GM23338 (cell line): ENCODE measurements at regions not wholly inside any gene's neighbourhood (a gene's known extent, or its start where the extent isn't known, plus 50 kb on each side); places are given as distances from the start of the nearest gene placed in this dataset.

Source experiments
- ATAC-seq: fragments of 200-7000 bp; cut with Tn5 transposase; 3 replicates; pipeline ENCODE4 v1.9.1; 2020
- DNase-seq: peaks from one replicate; pipeline ENCODE4 v3.0.0-alpha.2; 2015; ENCODE audit warnings: low spot score
- H2AFZ ChIP-seq: fragments of 200-600 bp; sonication (generic); 2 replicates; pipeline ENCODE4 v1.8.0; 2016; ENCODE audit warnings: antibody characterized with exemption, mild to moderate bottlenecking, moderate library complexity
- H3F3A ChIP-seq: fragments of 200-600 bp; sonication (generic); replicated peaks from 2 replicates; pipeline ENCODE4 v1.8.0; 2017; ENCODE audit warnings: antibody characterized with exemption, mixed run types, low read depth
- H3K27ac ChIP-seq: fragments of 200-600 bp; sonication (generic); 2 replicates; pipeline ENCODE4 v1.6.1; 2016; ENCODE audit warnings: low read depth
- H3K27me3 ChIP-seq: fragments of 200-600 bp; sonication (generic); 2 replicates; pipeline ENCODE4 v1.8.0; 2016; ENCODE audit warnings: mild to moderate bottlenecking, mixed run types, moderate library complexity; ENCODE audit not compliant: insufficient read depth
- H3K36me3 ChIP-seq: fragments of 200-600 bp; sonication (generic); 2 replicates; pipeline ENCODE4 v1.8.0; 2016; ENCODE audit warnings: mild to moderate bottlenecking; ENCODE audit not compliant: insufficient read depth
- H3K4me1 ChIP-seq: fragments of 200-600 bp; sonication (generic); 2 replicates; pipeline ENCODE4 v1.8.0; 2016; ENCODE audit warnings: mild to moderate bottlenecking, moderate library complexity; ENCODE audit not compliant: insufficient read depth
- H3K4me2 ChIP-seq: fragments of 200-600 bp; sonication (generic); 2 replicates; pipeline ENCODE4 v1.7.1; 2017; ENCODE audit warnings: mixed run types
- H3K4me3 ChIP-seq: fragments of 200-600 bp; sonication (generic); 2 replicates; pipeline ENCODE4 v1.6.1; 2016; ENCODE audit warnings: mixed run types
- H3K79me2 ChIP-seq: fragments of 200-600 bp; sonication (generic); replicated peaks from 2 replicates; pipeline ENCODE4 v1.8.0; 2017; ENCODE audit warnings: mild to moderate bottlenecking; ENCODE audit not compliant: insufficient read depth
- H3K9me2 ChIP-seq: fragments of 200-600 bp; sonication (generic); 2 replicates; pipeline ENCODE4 v1.8.0; 2017; ENCODE audit not compliant: insufficient read depth
- H4K20me1 ChIP-seq: fragments of 200-600 bp; sonication (generic); replicated peaks from 2 replicates; pipeline ENCODE4 v1.8.0; 2017; ENCODE audit warnings: mild to moderate bottlenecking; ENCODE audit not compliant: insufficient read depth
- H3K27ac Mint-ChIP-seq: 2 replicates; pipeline ENCODE4 v1.8.0; 2020; ENCODE audit warnings: inconsistent platforms, mild to moderate bottlenecking, moderate library complexity, mixed read lengths
- H3K27me3 Mint-ChIP-seq: 3 replicates; pipeline ENCODE4 v1.8.0; 2022; ENCODE audit warnings: low read depth, mild to moderate bottlenecking, moderate library complexity, mixed read lengths, inconsistent platforms; ENCODE audit not compliant: insufficient read depth, poor library complexity
- H3K36me3 Mint-ChIP-seq: 3 replicates; pipeline ENCODE4 v1.8.0; 2021; ENCODE audit warnings: low read depth, mild to moderate bottlenecking, inconsistent platforms, moderate library complexity, mixed read lengths
- H3K4me1 Mint-ChIP-seq: 3 replicates; pipeline ENCODE4 v1.8.0; 2020; ENCODE audit warnings: mild to moderate bottlenecking, inconsistent platforms, mixed read lengths
- H3K4me3 Mint-ChIP-seq: 3 replicates; pipeline ENCODE4 v1.8.0; 2021; ENCODE audit warnings: moderate library complexity, mild to moderate bottlenecking, inconsistent platforms, mixed read lengths
- H3K9me3 Mint-ChIP-seq: 3 replicates; pipeline ENCODE4 v1.8.0; 2020; ENCODE audit warnings: moderate library complexity, mild to moderate bottlenecking, inconsistent platforms, mixed read lengths
- CREB1 ChIP-seq: fragments of 250-450 bp; sonication (Bioruptor Pico); IDR thresholded peaks from 2 replicates; pipeline ENCODE4 v1.5.0; 2020; ENCODE audit warnings: low read depth, mild to moderate bottlenecking, moderate library complexity
- EZH2phosphoT487 ChIP-seq: fragments of 200-600 bp; sonication (generic); IDR thresholded peaks from one replicate; pipeline ENCODE4 v1.8.1; 2018; ENCODE audit warnings: antibody characterized with exemption; ENCODE audit not compliant: unreplicated experiment
- JUNB ChIP-seq: IDR thresholded peaks from one replicate; pipeline ENCODE4 v1.6.1; 2016; ENCODE audit warnings: antibody characterized with exemption; ENCODE audit not compliant: unreplicated experiment
- NANOG ChIP-seq: IDR thresholded peaks from 2 replicates; pipeline ENCODE4 v1.6.1; 2016; ENCODE audit warnings: antibody characterized with exemption, borderline replicate concordance
- POLR2AphosphoS5 ChIP-seq: IDR thresholded peaks from 2 replicates; pipeline ENCODE4 v1.6.1; 2016; ENCODE audit warnings: antibody characterized with exemption, low read depth
- STAT1 ChIP-seq: IDR thresholded peaks from one replicate; pipeline ENCODE4 v1.6.1; 2016; ENCODE audit warnings: antibody characterized with exemption; ENCODE audit not compliant: unreplicated experiment
- ZNF114 ChIP-seq: fragments of 250-450 bp; sonication (Bioruptor Pico); IDR thresholded peaks from 2 replicates; pipeline ENCODE4 v1.5.0; 2020; ENCODE audit warnings: mild to moderate bottlenecking, moderate library complexity
- TF ChIP-seq, protein P1 (sequence below), 2 experiments: fragments of 200-600 bp in 1 of 2; sonication (generic) in 1 of 2; conservative IDR thresholded peaks; 2 replicates each; pipeline versions ENCODE4 v1.5.1 to v1.6.1; 2016 to 2017; ENCODE audit warnings: antibody characterized with exemption in 2 of 2, low read depth in 2 of 2, mild to moderate bottlenecking in 2 of 2, moderate library complexity in 1 of 2
- TF ChIP-seq, protein P2 (sequence below): fragments of 250-450 bp; sonication (Bioruptor Pico); IDR thresholded peaks from 2 replicates; pipeline ENCODE4 v1.5.0; 2020; ENCODE audit warnings: mild to moderate bottlenecking, moderate library complexity
- TF ChIP-seq, protein P3 (sequence below): IDR thresholded peaks from 2 replicates; pipeline ENCODE4 v1.6.1; 2016; ENCODE audit warnings: antibody characterized with exemption

DNA sequence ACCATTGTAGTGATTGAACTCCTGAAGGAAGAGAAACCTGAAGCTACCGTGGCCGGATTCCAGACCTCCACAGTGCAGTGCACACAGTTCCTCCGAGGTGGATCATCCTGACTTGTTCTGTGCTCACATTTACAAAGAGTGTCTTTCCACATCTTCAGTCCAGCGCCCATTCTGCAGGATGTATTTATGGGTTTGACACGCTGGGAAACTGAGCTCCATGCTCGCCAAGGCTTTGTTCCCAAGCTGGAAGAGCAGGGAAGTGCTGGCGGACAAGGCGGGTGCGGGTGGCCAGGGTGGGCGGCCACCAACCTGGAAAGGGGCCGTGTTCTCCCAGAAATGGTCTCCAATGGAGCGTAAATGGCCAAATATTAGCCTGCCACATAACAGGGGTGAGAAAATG, 227.9 kb downstream of the IRF8 start:
- H3K79me2 ChIP-seq: no peaks in the 10 kb centered on the region
- DNase-seq (no peak), ATAC-seq (no peak)
- H3K27ac ChIP-seq: no peak overlapping the region
- H3K4me2 ChIP-seq: no peak overlapping the region
- H3K4me3 Mint-ChIP-seq: no peak overlapping the region
- no peaks in the 10 kb centered on the region for H3K36me3 ChIP-seq
- no peak overlapping the region for H2AFZ ChIP-seq
- H3K4me1 ChIP-seq: no peaks in the 10 kb centered on the region
- H3K36me3 Mint-ChIP-seq: no peaks in the 10 kb centered on the region
- no peaks in the 10 kb centered on the region for H3K9me3 Mint-ChIP-seq
- H3F3A ChIP-seq: no peaks in the 10 kb centered on the region
- H3K27me3 Mint-ChIP-seq: peaks cover 7% of the 10 kb centered on the region
- H3K27ac Mint-ChIP-seq: no peak overlapping the region
- no peaks in the 10 kb centered on the region for H3K9me2 ChIP-seq
- H3K4me3 ChIP-seq: no peak overlapping the region
- peaks cover 3% of the 10 kb centered on the region; the same call in 2 of the 3 replicates for H3K4me1 Mint-ChIP-seq
- TF ChIP-seq POLR2AphosphoS5: no peak
- TF ChIP-seq, protein P1, sequence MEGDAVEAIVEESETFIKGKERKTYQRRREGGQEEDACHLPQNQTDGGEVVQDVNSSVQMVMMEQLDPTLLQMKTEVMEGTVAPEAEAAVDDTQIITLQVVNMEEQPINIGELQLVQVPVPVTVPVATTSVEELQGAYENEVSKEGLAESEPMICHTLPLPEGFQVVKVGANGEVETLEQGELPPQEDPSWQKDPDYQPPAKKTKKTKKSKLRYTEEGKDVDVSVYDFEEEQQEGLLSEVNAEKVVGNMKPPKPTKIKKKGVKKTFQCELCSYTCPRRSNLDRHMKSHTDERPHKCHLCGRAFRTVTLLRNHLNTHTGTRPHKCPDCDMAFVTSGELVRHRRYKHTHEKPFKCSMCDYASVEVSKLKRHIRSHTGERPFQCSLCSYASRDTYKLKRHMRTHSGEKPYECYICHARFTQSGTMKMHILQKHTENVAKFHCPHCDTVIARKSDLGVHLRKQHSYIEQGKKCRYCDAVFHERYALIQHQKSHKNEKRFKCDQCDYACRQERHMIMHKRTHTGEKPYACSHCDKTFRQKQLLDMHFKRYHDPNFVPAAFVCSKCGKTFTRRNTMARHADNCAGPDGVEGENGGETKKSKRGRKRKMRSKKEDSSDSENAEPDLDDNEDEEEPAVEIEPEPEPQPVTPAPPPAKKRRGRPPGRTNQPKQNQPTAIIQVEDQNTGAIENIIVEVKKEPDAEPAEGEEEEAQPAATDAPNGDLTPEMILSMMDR (conservative IDR thresholded peaks at IDR 0.05; ENCODE audit: low read depth in 2 of 2): no peak
- TF ChIP-seq ZNF114 (CRISPR knock-in tag): no peak
- no peak for TF ChIP-seq STAT1
- TF ChIP-seq, protein P2, sequence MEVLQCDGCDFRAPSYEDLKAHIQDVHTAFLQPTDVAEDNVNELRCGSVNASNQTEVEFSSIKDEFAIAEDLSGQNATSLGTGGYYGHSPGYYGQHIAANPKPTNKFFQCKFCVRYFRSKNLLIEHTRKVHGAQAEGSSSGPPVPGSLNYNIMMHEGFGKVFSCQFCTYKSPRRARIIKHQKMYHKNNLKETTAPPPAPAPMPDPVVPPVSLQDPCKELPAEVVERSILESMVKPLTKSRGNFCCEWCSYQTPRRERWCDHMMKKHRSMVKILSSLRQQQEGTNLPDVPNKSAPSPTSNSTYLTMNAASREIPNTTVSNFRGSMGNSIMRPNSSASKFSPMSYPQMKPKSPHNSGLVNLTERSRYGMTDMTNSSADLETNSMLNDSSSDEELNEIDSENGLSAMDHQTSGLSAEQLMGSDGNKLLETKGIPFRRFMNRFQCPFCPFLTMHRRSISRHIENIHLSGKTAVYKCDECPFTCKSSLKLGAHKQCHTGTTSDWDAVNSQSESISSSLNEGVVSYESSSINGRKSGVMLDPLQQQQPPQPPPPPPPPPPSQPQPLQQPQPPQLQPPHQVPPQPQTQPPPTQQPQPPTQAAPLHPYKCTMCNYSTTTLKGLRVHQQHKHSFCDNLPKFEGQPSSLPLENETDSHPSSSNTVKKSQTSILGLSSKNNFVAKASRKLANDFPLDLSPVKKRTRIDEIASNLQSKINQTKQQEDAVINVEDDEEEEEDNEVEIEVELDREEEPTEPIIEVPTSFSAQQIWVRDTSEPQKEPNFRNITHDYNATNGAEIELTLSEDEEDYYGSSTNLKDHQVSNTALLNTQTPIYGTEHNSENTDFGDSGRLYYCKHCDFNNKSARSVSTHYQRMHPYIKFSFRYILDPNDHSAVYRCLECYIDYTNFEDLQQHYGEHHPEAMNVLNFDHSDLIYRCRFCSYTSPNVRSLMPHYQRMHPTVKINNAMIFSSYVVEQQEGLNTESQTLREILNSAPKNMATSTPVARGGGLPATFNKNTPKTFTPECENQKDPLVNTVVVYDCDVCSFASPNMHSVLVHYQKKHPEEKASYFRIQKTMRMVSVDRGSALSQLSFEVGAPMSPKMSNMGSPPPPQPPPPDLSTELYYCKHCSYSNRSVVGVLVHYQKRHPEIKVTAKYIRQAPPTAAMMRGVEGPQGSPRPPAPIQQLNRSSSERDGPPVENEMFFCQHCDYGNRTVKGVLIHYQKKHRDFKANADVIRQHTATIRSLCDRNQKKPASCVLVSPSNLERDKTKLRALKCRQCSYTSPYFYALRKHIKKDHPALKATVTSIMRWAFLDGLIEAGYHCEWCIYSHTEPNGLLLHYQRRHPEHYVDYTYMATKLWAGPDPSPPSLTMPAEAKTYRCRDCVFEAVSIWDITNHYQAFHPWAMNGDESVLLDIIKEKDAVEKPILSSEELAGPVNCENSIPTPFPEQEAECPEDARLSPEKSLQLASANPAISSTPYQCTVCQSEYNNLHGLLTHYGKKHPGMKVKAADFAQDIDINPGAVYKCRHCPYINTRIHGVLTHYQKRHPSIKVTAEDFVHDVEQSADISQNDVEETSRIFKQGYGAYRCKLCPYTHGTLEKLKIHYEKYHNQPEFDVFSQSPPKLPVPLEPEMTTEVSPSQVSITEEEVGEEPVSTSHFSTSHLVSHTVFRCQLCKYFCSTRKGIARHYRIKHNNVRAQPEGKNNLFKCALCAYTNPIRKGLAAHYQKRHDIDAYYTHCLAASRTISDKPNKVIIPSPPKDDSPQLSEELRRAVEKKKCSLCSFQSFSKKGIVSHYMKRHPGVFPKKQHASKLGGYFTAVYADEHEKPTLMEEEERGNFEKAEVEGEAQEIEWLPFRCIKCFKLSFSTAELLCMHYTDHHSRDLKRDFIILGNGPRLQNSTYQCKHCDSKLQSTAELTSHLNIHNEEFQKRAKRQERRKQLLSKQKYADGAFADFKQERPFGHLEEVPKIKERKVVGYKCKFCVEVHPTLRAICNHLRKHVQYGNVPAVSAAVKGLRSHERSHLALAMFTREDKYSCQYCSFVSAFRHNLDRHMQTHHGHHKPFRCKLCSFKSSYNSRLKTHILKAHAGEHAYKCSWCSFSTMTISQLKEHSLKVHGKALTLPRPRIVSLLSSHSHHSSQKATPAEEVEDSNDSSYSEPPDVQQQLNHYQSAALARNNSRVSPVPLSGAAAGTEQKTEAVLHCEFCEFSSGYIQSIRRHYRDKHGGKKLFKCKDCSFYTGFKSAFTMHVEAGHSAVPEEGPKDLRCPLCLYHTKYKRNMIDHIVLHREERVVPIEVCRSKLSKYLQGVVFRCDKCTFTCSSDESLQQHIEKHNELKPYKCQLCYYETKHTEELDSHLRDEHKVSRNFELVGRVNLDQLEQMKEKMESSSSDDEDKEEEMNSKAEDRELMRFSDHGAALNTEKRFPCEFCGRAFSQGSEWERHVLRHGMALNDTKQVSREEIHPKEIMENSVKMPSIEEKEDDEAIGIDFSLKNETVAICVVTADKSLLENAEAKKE: no peak
- H4K20me1 ChIP-seq: no peaks in the 10 kb centered on the region
- no peaks in the 10 kb centered on the region for H3K27me3 ChIP-seq

DNA sequence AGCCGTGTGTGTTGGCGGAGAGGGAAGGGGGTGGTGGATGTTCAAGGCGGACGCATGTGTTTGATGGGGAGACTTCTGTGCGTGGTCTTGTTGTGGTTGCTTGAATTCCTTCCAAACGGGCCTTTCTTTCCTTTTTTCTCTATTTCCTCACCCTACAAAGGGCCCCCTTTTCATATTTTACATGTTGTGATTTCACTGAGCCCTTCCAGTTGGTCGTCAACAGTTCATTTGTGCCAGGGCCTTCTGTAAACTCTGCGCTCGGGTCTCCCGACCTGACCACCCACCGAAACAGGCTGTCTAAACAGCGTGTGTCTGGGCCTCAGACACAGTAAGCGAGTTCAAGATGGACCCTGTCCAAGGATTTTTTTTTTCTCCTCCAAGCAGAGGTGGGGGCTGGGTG, 228.4 kb downstream of the IRF8 start:
- Histone ChIP-seq H2AFZ (no peak overlapping the region), H3K27me3 (no peaks in the 10 kb centered on the region), H3F3A (no peaks in the 10 kb centered on the region), H3K4me1 (no peaks in the 10 kb centered on the region), H3K4me3 (no peak overlapping the region), H3K9me2 (no peaks in the 10 kb centered on the region), H4K20me1 (no peaks in the 10 kb centered on the region), H3K4me2 (no peak overlapping the region), H3K79me2 (no peaks in the 10 kb centered on the region), H3K36me3 (no peaks in the 10 kb centered on the region), H3K27ac (no peak overlapping the region)
- Mint-ChIP-seq H3K9me3 (no peaks in the 10 kb centered on the region), H3K27ac (no peak overlapping the region), H3K4me1 (peaks cover 1% of the 10 kb centered on the region; the same call in 2 of the 3 replicates), H3K27me3 (peaks cover 8% of the 10 kb centered on the region), H3K4me3 (no peak overlapping the region), H3K36me3 (no peaks in the 10 kb centered on the region)
- DNase-seq: no peak
- no peak for ATAC-seq
- TF ChIP-seq STAT1: no peak
- no peak for TF ChIP-seq NANOG
- no peak for TF ChIP-seq EZH2phosphoT487
- TF ChIP-seq, protein P1 (conservative IDR thresholded peaks at IDR 0.05; ENCODE audit: low read depth in 2 of 2): no peak
- no peak for TF ChIP-seq CREB1 (CRISPR knock-in tag)
- TF ChIP-seq, protein P3, sequence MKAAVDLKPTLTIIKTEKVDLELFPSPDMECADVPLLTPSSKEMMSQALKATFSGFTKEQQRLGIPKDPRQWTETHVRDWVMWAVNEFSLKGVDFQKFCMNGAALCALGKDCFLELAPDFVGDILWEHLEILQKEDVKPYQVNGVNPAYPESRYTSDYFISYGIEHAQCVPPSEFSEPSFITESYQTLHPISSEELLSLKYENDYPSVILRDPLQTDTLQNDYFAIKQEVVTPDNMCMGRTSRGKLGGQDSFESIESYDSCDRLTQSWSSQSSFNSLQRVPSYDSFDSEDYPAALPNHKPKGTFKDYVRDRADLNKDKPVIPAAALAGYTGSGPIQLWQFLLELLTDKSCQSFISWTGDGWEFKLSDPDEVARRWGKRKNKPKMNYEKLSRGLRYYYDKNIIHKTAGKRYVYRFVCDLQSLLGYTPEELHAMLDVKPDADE: no peak
- no peak for TF ChIP-seq JUNB
